Keratinocyte (primary cell): ENCODE measurements at regions not wholly inside any gene's neighbourhood (a gene's known extent, or its start where the extent isn't known, plus 50 kb on each side); places are given as distances from the start of the nearest gene placed in this dataset.
"Not testable (repeated sequence)": the region's sequence is repeated elsewhere in the genome, so short reads cannot be mapped to it uniquely, and the experiment has no call there.

Source experiments
- DNase-seq: peaks from one replicate; pipeline ENCODE4 v3.0.0-alpha.2; 2011; ENCODE audit warnings: low read depth, missing footprints, low spot score
- FAIRE-seq: peaks from 2 replicates; lab custom pipeline; 2011; peaks lifted over from hg19 to GRCh38; lab: Jason Lieb, UNC
- H2AFZ ChIP-seq: 2 replicates; pipeline ENCODE4 v1.6.0; 2012; ENCODE audit warnings: low read length, control low read depth, inconsistent platforms; ENCODE audit not compliant: control insufficient read depth
- H3K27ac ChIP-seq: 2 replicates; pipeline ENCODE4 v1.5.1; 2011; ENCODE audit warnings: low read length; ENCODE audit not compliant: control insufficient read depth, insufficient read depth
- H3K27me3 ChIP-seq: 3 replicates; pipeline ENCODE4 v1.6.0; 2011; ENCODE audit warnings: low read length; ENCODE audit not compliant: control insufficient read depth, insufficient read depth; ENCODE audit errors: extremely low read depth
- H3K36me3 ChIP-seq, 2 experiments: 2 replicates in 1 of 2; 3 replicates in 1 of 2; pipeline ENCODE4 v1.5.1; 2011; ENCODE audit warnings: low read length in 2 of 2, mild to moderate bottlenecking in 1 of 2; ENCODE audit not compliant: control insufficient read depth in 2 of 2, insufficient read depth in 2 of 2; ENCODE audit errors: extremely low read depth in 1 of 2
- H3K4me1 ChIP-seq: 3 replicates; pipeline ENCODE4 v1.5.1; 2011; ENCODE audit warnings: low read length; ENCODE audit not compliant: control insufficient read depth, insufficient read depth; ENCODE audit errors: extremely low read depth
- H3K4me2 ChIP-seq: 3 replicates; pipeline ENCODE4 v1.6.0; 2011; ENCODE audit warnings: low read depth, low read length; ENCODE audit not compliant: control insufficient read depth, insufficient read depth; ENCODE audit errors: extremely low read depth
- H3K4me3 ChIP-seq, 3 experiments: fragments of 200-600 bp in 1 of 3; sonication (generic) in 1 of 3; 2 replicates in 2 of 3; 3 replicates in 1 of 3; pipeline ENCODE4 v1.5.1; 2011 to 2016; ENCODE audit warnings: low read length in 3 of 3, mild to moderate bottlenecking in 3 of 3, control low read depth in 2 of 3, inconsistent platforms in 1 of 3, low read depth in 1 of 3, mixed read lengths in 1 of 3, mixed run types in 1 of 3, moderate library complexity in 1 of 3; ENCODE audit not compliant: control insufficient read depth in 2 of 3, insufficient read depth in 2 of 3; ENCODE audit errors: extremely low read depth in 1 of 3
- H3K79me2 ChIP-seq: 2 replicates; pipeline ENCODE4 v1.6.0; 2012; ENCODE audit warnings: low read length; ENCODE audit not compliant: control insufficient read depth, insufficient read depth
- H3K9ac ChIP-seq: 3 replicates; pipeline ENCODE4 v1.6.0; 2011; ENCODE audit warnings: low read length; ENCODE audit not compliant: control insufficient read depth, insufficient read depth; ENCODE audit errors: extremely low read depth
- H3K9me1 ChIP-seq: 3 replicates; pipeline ENCODE4 v1.6.0; 2011; ENCODE audit warnings: low read length; ENCODE audit not compliant: control insufficient read depth, insufficient read depth; ENCODE audit errors: extremely low read depth
- H3K9me3 ChIP-seq: 2 replicates; pipeline ENCODE4 v1.5.1; 2012; ENCODE audit warnings: low read depth, low read length; ENCODE audit not compliant: control insufficient read depth
- H4K20me1 ChIP-seq: 3 replicates; pipeline ENCODE4 v1.6.0; 2011; ENCODE audit warnings: low read length; ENCODE audit not compliant: control insufficient read depth, insufficient read depth; ENCODE audit errors: extremely low read depth
- EZH2 ChIP-seq: IDR thresholded peaks from one replicate; pipeline ENCODE4 v1.6.1; 2012; ENCODE audit warnings: inconsistent platforms, mild to moderate bottlenecking, low read length, moderate library complexity
- dilution Hi-C: fragments of 300-500 bp; cut with MboI; formaldehyde crosslinking; loops from one replicate; pipeline ENCODE4 v1.7.0; 2020; ENCODE audit warnings: low sequenced_read_pairs; ENCODE audit not compliant: extremely low pct_ligation_motif_present
- TF ChIP-seq, protein P1 (sequence below), 3 experiments: IDR thresholded peaks in 1 of 3; conservative IDR thresholded peaks in 1 of 3; optimal IDR thresholded peaks in 1 of 3; 2 replicates in 2 of 3; 3 replicates in 1 of 3; pipeline versions ENCODE3 to v1.5.1; 2011; ENCODE audit warnings: low read length in 3 of 3, mild to moderate bottlenecking in 3 of 3, moderate library complexity in 2 of 3, control low read depth in 1 of 3, inconsistent platforms in 1 of 3; ENCODE audit not compliant: insufficient read depth in 2 of 3; ENCODE audit errors: extremely low read depth in 1 of 3

GRCh38 chr4:163736876-163737275 is 242.4 kb downstream of the TMA16 start:
- dilution Hi-C loops, result no loop called here
- Histone ChIP-seq H3K79me2 (no peaks in the 10 kb centered on the region), H3K9ac (no peak overlapping the region), H2AFZ (no peak overlapping the region), H3K27me3 (no peaks in the 10 kb centered on the region), H3K27ac (no peak overlapping the region), H3K4me1 (no peaks in the 10 kb centered on the region), H3K4me3 (no peak overlapping the region), H3K36me3 (no peaks in the 10 kb centered on the region), H4K20me1 (no peaks in the 10 kb centered on the region), H3K9me3 (no peaks in the 10 kb centered on the region), H3K4me2 (no peak overlapping the region), H3K9me1 (no peaks in the 10 kb centered on the region)
- no peak for DNase-seq
- FAIRE-seq, result no peak
- TF ChIP-seq EZH2, result no peak
- TF ChIP-seq, protein P1, sequence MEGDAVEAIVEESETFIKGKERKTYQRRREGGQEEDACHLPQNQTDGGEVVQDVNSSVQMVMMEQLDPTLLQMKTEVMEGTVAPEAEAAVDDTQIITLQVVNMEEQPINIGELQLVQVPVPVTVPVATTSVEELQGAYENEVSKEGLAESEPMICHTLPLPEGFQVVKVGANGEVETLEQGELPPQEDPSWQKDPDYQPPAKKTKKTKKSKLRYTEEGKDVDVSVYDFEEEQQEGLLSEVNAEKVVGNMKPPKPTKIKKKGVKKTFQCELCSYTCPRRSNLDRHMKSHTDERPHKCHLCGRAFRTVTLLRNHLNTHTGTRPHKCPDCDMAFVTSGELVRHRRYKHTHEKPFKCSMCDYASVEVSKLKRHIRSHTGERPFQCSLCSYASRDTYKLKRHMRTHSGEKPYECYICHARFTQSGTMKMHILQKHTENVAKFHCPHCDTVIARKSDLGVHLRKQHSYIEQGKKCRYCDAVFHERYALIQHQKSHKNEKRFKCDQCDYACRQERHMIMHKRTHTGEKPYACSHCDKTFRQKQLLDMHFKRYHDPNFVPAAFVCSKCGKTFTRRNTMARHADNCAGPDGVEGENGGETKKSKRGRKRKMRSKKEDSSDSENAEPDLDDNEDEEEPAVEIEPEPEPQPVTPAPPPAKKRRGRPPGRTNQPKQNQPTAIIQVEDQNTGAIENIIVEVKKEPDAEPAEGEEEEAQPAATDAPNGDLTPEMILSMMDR (optimal IDR thresholded peaks at IDR 0.05 in 1 of 3, IDR thresholded peaks at IDR 0.05 in 1 of 3, conservative IDR thresholded peaks at IDR 0.05 in 1 of 3; ENCODE audit: extremely low read depth in 1 of 3, insufficient read depth in 2 of 3, low read length in 3 of 3), result no peak

- H3K9ac ChIP-seq, H3K4me1 ChIP-seq, H3K9me1 ChIP-seq, H3K36me3 ChIP-seq, H3K4me2 ChIP-seq, DNase-seq, H3K4me3 ChIP-seq, H3K9me3 ChIP-seq, H3K27ac ChIP-seq, dilution Hi-C loops, H3K79me2 ChIP-seq, H2AFZ ChIP-seq, H3K27me3 ChIP-seq, H4K20me1 ChIP-seq, FAIRE-seq: not testable (repeated sequence)
These were observed 243.4 kb downstream of the TMA16 start for GRCh38 chr4:163737846-163738245.

DNA sequence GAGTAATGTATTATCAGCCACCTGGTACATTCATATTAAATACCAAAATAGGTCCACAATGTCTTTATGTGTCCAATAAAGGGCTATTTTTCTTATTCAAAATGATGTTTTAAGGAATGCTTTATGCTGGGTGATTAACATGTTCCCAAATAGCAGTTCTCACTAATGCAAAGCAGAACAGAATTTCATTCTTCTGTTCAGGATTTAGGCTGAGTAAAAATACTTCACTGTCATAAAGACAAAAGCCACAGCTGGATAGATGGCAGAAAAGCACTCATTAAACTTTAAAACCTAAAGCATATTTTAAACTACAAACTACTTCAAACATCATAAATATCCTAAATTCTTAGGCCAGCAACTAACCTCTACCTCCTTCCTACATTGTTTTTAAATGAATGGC is 244.0 kb downstream of the TMA16 start:
- no peaks in the 10 kb centered on the region for H3K9me3 ChIP-seq
- FAIRE-seq, result no peak
- no peaks in the 10 kb centered on the region for H3K36me3 ChIP-seq
- H2AFZ ChIP-seq, result no peak overlapping the region
- H3K27ac ChIP-seq, result no peak overlapping the region
- no peak overlapping the region for H3K4me3 ChIP-seq
- no peaks in the 10 kb centered on the region for H3K79me2 ChIP-seq
- dilution Hi-C loops, result no loop called here
- H3K4me1 ChIP-seq, result no peaks in the 10 kb centered on the region
- H3K27me3 ChIP-seq, result no peaks in the 10 kb centered on the region
- no peak overlapping the region for H3K9ac ChIP-seq
- TF ChIP-seq EZH2, result no peak
- TF ChIP-seq, protein P1 (optimal IDR thresholded peaks at IDR 0.05 in 1 of 3, IDR thresholded peaks at IDR 0.05 in 1 of 3, conservative IDR thresholded peaks at IDR 0.05 in 1 of 3; ENCODE audit: extremely low read depth in 1 of 3, insufficient read depth in 2 of 3, low read length in 3 of 3), result no peak
- no peaks in the 10 kb centered on the region for H4K20me1 ChIP-seq
- H3K4me2 ChIP-seq, result no peak overlapping the region
- no peaks in the 10 kb centered on the region for H3K9me1 ChIP-seq
- no peak for DNase-seq
